MM.1S (cell line): ENCODE measurements at regions not wholly inside any gene's neighbourhood (a gene's known extent, or its start where the extent isn't known, plus 50 kb on each side); places are given as distances from the start of the nearest gene placed in this dataset.

ENCODE experiments used
- CTCF ChIP-seq: fragments of 300-600 bp; sonication (generic); IDR thresholded peaks from 2 replicates; pipeline ENCODE4 v1.5.1; 2016; ENCODE audit warnings: antibody characterized with exemption, low read length, mixed read lengths
- EZH2 ChIP-seq: fragments of 300-600 bp; sonication (generic); optimal IDR thresholded peaks from 2 replicates; pipeline ENCODE3; 2017; ENCODE audit warnings: low read depth, mild to moderate bottlenecking, antibody characterized with exemption, low read length, mixed read lengths
- EZH2phosphoT487 ChIP-seq: fragments of 300-600 bp; sonication (generic); IDR thresholded peaks from 2 replicates; pipeline ENCODE4 v1.6.1; 2018; ENCODE audit warnings: antibody characterized with exemption, low read length

- TF ChIP-seq CTCF (no peak), EZH2phosphoT487 (no peak), EZH2 (no peak)
Observed at GRCh38 chr4:24278693-24279092, 305.7 kb downstream of the DHX15 start.
